ENCODE measurements at regions not wholly inside any gene's neighbourhood (a gene's known extent, or its start where the extent isn't known, plus 50 kb on each side); places are given as distances from the start of the nearest gene placed in this dataset.

GRCh38 chr12:23004473-23005020 lies 379.6 kb downstream of the ETNK1 start:
- H3K36me3 ChIP-seq (ENCODE audit: control insufficient read depth, insufficient read depth, low read length), result no peaks in the 10 kb centered on the region
- no peaks in the 10 kb centered on the region for H3K9me3 ChIP-seq (ENCODE audit: control insufficient read depth, insufficient read depth, low read depth, low read length)
- no peaks in the 10 kb centered on the region for H4K20me1 ChIP-seq (ENCODE audit: control insufficient read depth, extremely low read depth, insufficient read depth, low read length)
- H3K4me3 ChIP-seq (replicated peaks in 1 of 4; ENCODE audit: control extremely low read depth in 1 of 4, insufficient read depth in 1 of 4, low read depth in 3 of 4, low read length in 4 of 4), result no peak overlapping the region
- DNase-seq (ENCODE audit: low read depth in 2 of 2), result no peak
- H2AFZ ChIP-seq (ENCODE audit: low read length), result no peak overlapping the region
- no peak for TF ChIP-seq CTCF (conservative IDR thresholded peaks at IDR 0.05 in 1 of 2, IDR thresholded peaks at IDR 0.05 in 1 of 2; ENCODE audit: low read depth in 1 of 2, low read length in 2 of 2)
- TF ChIP-seq EZH2 (IDR thresholded peaks at IDR 0.05; ENCODE audit: low read length, missing control alignments), result no peak
- no peak overlapping the region for H3K27ac ChIP-seq (ENCODE audit: insufficient read depth, low read length)
- H3K4me1 ChIP-seq (ENCODE audit: control insufficient read depth, extremely low read depth, insufficient read depth, low read length), result no peaks in the 10 kb centered on the region
- no peaks in the 10 kb centered on the region for H3K79me2 ChIP-seq (ENCODE audit: control insufficient read depth, insufficient read depth, low read length)
- no peak overlapping the region for H3K9ac ChIP-seq (ENCODE audit: insufficient read depth, low read length)
- no peaks in the 10 kb centered on the region for H3K27me3 ChIP-seq (ENCODE audit: control insufficient read depth, insufficient read depth, low read length)
- H3K4me2 ChIP-seq (ENCODE audit: extremely low read depth, insufficient read depth, low read length), result no peak overlapping the region

- Histone ChIP-seq H4K20me1 (ENCODE audit: control insufficient read depth, extremely low read depth, insufficient read depth, low read length) (no peaks in the 10 kb centered on the region), H3K4me2 (ENCODE audit: extremely low read depth, insufficient read depth, low read length) (no peak overlapping the region), H3K4me3 (replicated peaks in 1 of 4; ENCODE audit: control extremely low read depth in 1 of 4, insufficient read depth in 1 of 4, low read depth in 3 of 4, low read length in 4 of 4) (no peak overlapping the region), H3K9me3 (ENCODE audit: control insufficient read depth, insufficient read depth, low read depth, low read length) (no peaks in the 10 kb centered on the region), H3K27ac (ENCODE audit: insufficient read depth, low read length) (no peak overlapping the region), H3K4me1 (ENCODE audit: control insufficient read depth, extremely low read depth, insufficient read depth, low read length) (no peaks in the 10 kb centered on the region), H3K27me3 (ENCODE audit: control insufficient read depth, insufficient read depth, low read length) (no peaks in the 10 kb centered on the region), H3K36me3 (ENCODE audit: control insufficient read depth, insufficient read depth, low read length) (no peaks in the 10 kb centered on the region), H3K9ac (ENCODE audit: insufficient read depth, low read length) (no peak overlapping the region), H3K79me2 (ENCODE audit: control insufficient read depth, insufficient read depth, low read length) (no peaks in the 10 kb centered on the region), H2AFZ (ENCODE audit: low read length) (no peak overlapping the region)
- no peak for DNase-seq (ENCODE audit: low read depth in 2 of 2)
- TF ChIP-seq CTCF (conservative IDR thresholded peaks at IDR 0.05 in 1 of 2, IDR thresholded peaks at IDR 0.05 in 1 of 2; ENCODE audit: low read depth in 1 of 2, low read length in 2 of 2) (no peak), EZH2 (IDR thresholded peaks at IDR 0.05; ENCODE audit: low read length, missing control alignments) (no peak)
Measured at GRCh38 chr12:23005387-23005786, 380.4 kb downstream of the ETNK1 start.

- Histone ChIP-seq H3K27me3 (ENCODE audit: control insufficient read depth, insufficient read depth, low read length) (no peaks in the 10 kb centered on the region), H3K4me3 (replicated peaks in 1 of 4; ENCODE audit: control extremely low read depth in 1 of 4, insufficient read depth in 1 of 4, low read depth in 3 of 4, low read length in 4 of 4) (no peak overlapping the region), H3K9ac (ENCODE audit: insufficient read depth, low read length) (no peak overlapping the region), H4K20me1 (ENCODE audit: control insufficient read depth, extremely low read depth, insufficient read depth, low read length) (no peaks in the 10 kb centered on the region), H3K9me3 (ENCODE audit: control insufficient read depth, insufficient read depth, low read depth, low read length) (no peaks in the 10 kb centered on the region), H3K36me3 (ENCODE audit: control insufficient read depth, insufficient read depth, low read length) (no peaks in the 10 kb centered on the region), H2AFZ (ENCODE audit: low read length) (no peak overlapping the region), H3K4me2 (ENCODE audit: extremely low read depth, insufficient read depth, low read length) (no peak overlapping the region), H3K27ac (ENCODE audit: insufficient read depth, low read length) (no peak overlapping the region), H3K4me1 (ENCODE audit: control insufficient read depth, extremely low read depth, insufficient read depth, low read length) (no peaks in the 10 kb centered on the region), H3K79me2 (ENCODE audit: control insufficient read depth, insufficient read depth, low read length) (no peaks in the 10 kb centered on the region)
- peak in 1 of 2 donors; percentile 7 for DNase-seq (ENCODE audit: low read depth in 2 of 2)
- no peak for TF ChIP-seq CTCF (conservative IDR thresholded peaks at IDR 0.05 in 1 of 2, IDR thresholded peaks at IDR 0.05 in 1 of 2; ENCODE audit: low read depth in 1 of 2, low read length in 2 of 2)
- no peak for TF ChIP-seq EZH2 (IDR thresholded peaks at IDR 0.05; ENCODE audit: low read length, missing control alignments)
Measured at GRCh38 chr12:23006413-23006812, 381.4 kb downstream of the ETNK1 start.
